NCI-H2081 treated with DMSO at 0.1 percent for 48 hours (cell line): ENCODE measurements at regions not wholly inside any gene's neighbourhood (a gene's known extent, or its start where the extent isn't known, plus 50 kb on each side); places are given as distances from the start of the nearest gene placed in this dataset.
A peak's percentile ranks its signal among the peaks of the same experiment; 100 is the strongest.

Experiments
- DNase-seq: peaks from one replicate; lab custom pipeline; 2025; lab: John Stamatoyannopoulos, UW

- DNase-seq, result peak; percentile 1
Observed at GRCh38 chr4:108272561-108272960, 103.8 kb upstream of the LEF1 start.

GRCh38 chr4:108272046-108272445 lies 103.3 kb upstream of the LEF1 start:
- no peak for DNase-seq

GRCh38 chr4:108270466-108271450 lies 102.0 kb upstream of the LEF1 start:
- no peak for DNase-seq

- DNase-seq, result no peak
Observed at GRCh38 chr4:108264693-108265092, 96.0 kb upstream of the LEF1 start.

GRCh38 chr4:108263057-108263456 lies 94.3 kb upstream of the LEF1 start:
- DNase-seq, result no peak

GRCh38 chr4:108261026-108261425 lies 92.3 kb upstream of the LEF1 start:
- DNase-seq, result no peak

- DNase-seq, result no peak
Observed at GRCh38 chr4:108256538-108256937, 87.8 kb upstream of the LEF1 start.

GRCh38 chr4:108255203-108255747 lies 86.5 kb upstream of the LEF1 start:
- DNase-seq, result no peak

- no peak for DNase-seq
Observed at GRCh38 chr4:108249397-108249796, 80.7 kb upstream of the LEF1 start.

GRCh38 chr4:108247387-108248049 lies 78.8 kb upstream of the LEF1 start:
- no peak for DNase-seq

GRCh38 chr4:108244606-108245005 lies 75.9 kb upstream of the LEF1 start:
- DNase-seq, result no peak

- DNase-seq, result no peak
Observed at GRCh38 chr4:108240366-108240765, 71.6 kb upstream of the LEF1 start.

- no peak for DNase-seq
Observed at GRCh38 chr4:108237693-108238092, 69.0 kb upstream of the LEF1 start.

GRCh38 chr4:108236264-108236663 lies 67.5 kb upstream of the LEF1 start:
- no peak for DNase-seq

GRCh38 chr4:108227923-108228322 lies 59.2 kb upstream of the LEF1 start:
- no peak for DNase-seq

GRCh38 chr4:108224611-108225053 lies 55.9 kb upstream of the LEF1 start:
- DNase-seq, result no peak

- DNase-seq, result no peak
Observed at GRCh38 chr4:108223313-108223712, 54.6 kb upstream of the LEF1 start.

GRCh38 chr4:108219998-108220397 lies 51.3 kb upstream of the LEF1 start:
- no peak for DNase-seq
